Liver (tissue), 8 donors: ENCODE measurements at regions not wholly inside any gene's neighbourhood (a gene's known extent, or its start where the extent isn't known, plus 50 kb on each side); places are given as distances from the start of the nearest gene placed in this dataset.

ENCODE experiments used
- DNase-seq: peaks from one replicate; pipeline ENCODE4 v3.0.0-alpha.2; 2017; ENCODE audit warnings: low spot score
- H3K27ac ChIP-seq, 2 donors: one replicate each; pipeline ENCODE4 v1.7.0; 2013; ENCODE audit warnings: inconsistent platforms in 2 of 2, low read length in 2 of 2, control low read depth in 1 of 2, low read depth in 1 of 2, mild to moderate bottlenecking in 1 of 2
- H3K27me3 ChIP-seq, 4 donors: one replicate each; pipeline versions ENCODE4 v1.6.1 to v1.7.0; 2013; ENCODE audit warnings: low read length in 3 of 4, inconsistent platforms in 1 of 4, mild to moderate bottlenecking in 1 of 4, moderate library complexity in 1 of 4; ENCODE audit not compliant: control insufficient read depth in 4 of 4, insufficient read depth in 4 of 4
- H3K36me3 ChIP-seq, 4 donors: one replicate each; pipeline versions ENCODE4 v1.6.1 to v1.7.0; 2013; ENCODE audit warnings: low read length in 3 of 4, mild to moderate bottlenecking in 3 of 4, low read depth in 1 of 4, moderate library complexity in 1 of 4; ENCODE audit not compliant: control insufficient read depth in 4 of 4, insufficient read depth in 3 of 4
- H3K4me1 ChIP-seq, 4 donors: one replicate each; pipeline versions ENCODE4 v1.6.1 to v1.7.0; 2013; ENCODE audit warnings: low read length in 3 of 4, mild to moderate bottlenecking in 3 of 4, moderate library complexity in 1 of 4; ENCODE audit not compliant: control insufficient read depth in 4 of 4, insufficient read depth in 4 of 4
- H3K4me3 ChIP-seq, 3 donors: one replicate each; pipeline versions ENCODE4 v1.6.1 to v1.7.0; 2013; ENCODE audit warnings: low read length in 3 of 3, control low read depth in 1 of 3, low read depth in 1 of 3, mild to moderate bottlenecking in 1 of 3
- H3K9ac ChIP-seq, 2 donors: one replicate each; pipeline ENCODE4 v1.7.0; 2013; ENCODE audit warnings: low read length in 2 of 2, mild to moderate bottlenecking in 2 of 2, moderate library complexity in 2 of 2, control low read depth in 1 of 2, low read depth in 1 of 2
- H3K9me3 ChIP-seq, 4 donors: one replicate each; pipeline versions ENCODE4 v1.6.1 to v1.7.0; 2013; ENCODE audit warnings: low read length in 3 of 4; ENCODE audit not compliant: control insufficient read depth in 4 of 4
- ATF3 ChIP-seq: IDR thresholded peaks from 2 replicates; pipeline ENCODE4 v1.6.1; 2016; ENCODE audit warnings: antibody characterized with exemption
- CTCF ChIP-seq: fragments of 150-350 bp; IDR thresholded peaks from 2 replicates; pipeline ENCODE4 v1.5.1; 2017; ENCODE audit warnings: improper control_type of control experiment, low read depth, low read length; ENCODE audit not compliant: missing input control
- EGR1 ChIP-seq, 2 donors: IDR thresholded peaks; 2 replicates each; pipeline ENCODE4 v1.6.1; 2016 to 2018; ENCODE audit warnings: antibody characterized with exemption in 2 of 2, low read depth in 2 of 2
- FOXA1 ChIP-seq: IDR thresholded peaks from 2 replicates; pipeline ENCODE4 v1.6.1; 2016; ENCODE audit warnings: antibody characterized with exemption
- FOXA2 ChIP-seq: IDR thresholded peaks from 2 replicates; pipeline ENCODE4 v1.6.1; 2016; ENCODE audit warnings: antibody characterized with exemption
- GABPA ChIP-seq, 2 donors: IDR thresholded peaks in 1 of 2; conservative IDR thresholded peaks in 1 of 2; 2 replicates each; pipeline ENCODE4 v1.6.1; 2016; ENCODE audit warnings: antibody characterized with exemption in 2 of 2, mild to moderate bottlenecking in 1 of 2, moderate library complexity in 1 of 2
- HNF4A ChIP-seq, 2 donors: conservative IDR thresholded peaks; 2 replicates each; pipeline ENCODE4 v1.6.1; 2016; ENCODE audit warnings: antibody characterized with exemption in 2 of 2, mild to moderate bottlenecking in 2 of 2
- HNF4G ChIP-seq: IDR thresholded peaks from 2 replicates; pipeline ENCODE4 v1.6.1; 2016; ENCODE audit warnings: antibody characterized with exemption
- JUND ChIP-seq, 2 donors: IDR thresholded peaks; 2 replicates each; pipeline ENCODE4 v1.6.1; 2016; ENCODE audit warnings: antibody characterized with exemption in 2 of 2
- MAX ChIP-seq: IDR thresholded peaks from 2 replicates; pipeline ENCODE4 v1.6.1; 2016; ENCODE audit warnings: antibody characterized with exemption
- NR2F2 ChIP-seq: IDR thresholded peaks from 2 replicates; pipeline ENCODE4 v1.6.1; 2016; ENCODE audit warnings: antibody characterized with exemption
- RAD21 ChIP-seq, 2 donors: IDR thresholded peaks; 2 replicates each; pipeline ENCODE4 v1.6.1; 2016; ENCODE audit warnings: antibody characterized with exemption in 2 of 2, mild to moderate bottlenecking in 2 of 2
- REST ChIP-seq: IDR thresholded peaks from 2 replicates; pipeline ENCODE4 v1.6.1; 2016; ENCODE audit warnings: antibody characterized with exemption, mild to moderate bottlenecking
- RXRA ChIP-seq, 2 donors: IDR thresholded peaks; 2 replicates each; pipeline ENCODE4 v1.6.1; 2017 to 2018; ENCODE audit warnings: antibody characterized with exemption in 2 of 2, mild to moderate bottlenecking in 1 of 2
- SP1 ChIP-seq: IDR thresholded peaks from 2 replicates; pipeline ENCODE4 v1.6.1; 2018; ENCODE audit warnings: antibody characterized with exemption, mild to moderate bottlenecking
- TAF1 ChIP-seq: conservative IDR thresholded peaks from 2 replicates; pipeline ENCODE4 v1.6.1; 2016; ENCODE audit warnings: antibody characterized with exemption, mild to moderate bottlenecking
- YY1 ChIP-seq: IDR thresholded peaks from 2 replicates; pipeline ENCODE4 v1.6.1; 2016; ENCODE audit warnings: antibody characterized with exemption, mild to moderate bottlenecking
- ZBTB33 ChIP-seq: IDR thresholded peaks from 2 replicates; pipeline ENCODE4 v1.6.1; 2016; ENCODE audit warnings: antibody characterized with exemption
- WGBS: extraction: QIAGEN DNeasy Blood & Tissue Kit; methylation state at CpG from one replicate; pipeline ENCODE4 v1.1.7; 2013; 5-methylcytosine and 5-hydroxymethylcytosine counted together
- donor health status: healthy.
- donor health status: healthy.
- donor health status: healthy.
- donor health status: healthy.
- donor health status: healthy.

- no peak for TF ChIP-seq SP1
- no peak for TF ChIP-seq CTCF
- TF ChIP-seq GABPA (IDR thresholded peaks at IDR 0.05 in 1 of 2, conservative IDR thresholded peaks at IDR 0.05 in 1 of 2) = no peak
- no peak for TF ChIP-seq TAF1
- TF ChIP-seq HNF4G = no peak
- no peak for TF ChIP-seq YY1
- TF ChIP-seq REST = no peak
- TF ChIP-seq HNF4A (conservative IDR thresholded peaks at IDR 0.05) = no peak
- TF ChIP-seq FOXA1 = no peak
- no peak for TF ChIP-seq MAX
- TF ChIP-seq ATF3 = no peak
- TF ChIP-seq JUND (IDR thresholded peaks at IDR 0.05) = no peak
- no peak for TF ChIP-seq ZBTB33
- TF ChIP-seq FOXA2 = no peak
- TF ChIP-seq RAD21 (IDR thresholded peaks at IDR 0.05) = no peak
- Histone ChIP-seq H3K27ac (no peak overlapping the region), H3K9me3 (peaks cover 0 to 2% (median 0%) of the 10 kb centered on the region in 4 donors)
These were observed 109.8 kb upstream of the SNX2 start for GRCh38 chr5:122665051-122665450.

GRCh38 chr5:122668552-122668951 is 106.3 kb upstream of the SNX2 start:
- Histone ChIP-seq H3K4me1 (no peaks in the 10 kb centered on the region), H3K36me3 (no peaks in the 10 kb centered on the region), H3K27me3 (no peaks in the 10 kb centered on the region), H3K4me3 (no peak overlapping the region), H3K27ac (no peak overlapping the region), H3K9ac (no peak overlapping the region), H3K9me3 (no peaks in the 10 kb centered on the region)
- no peak for DNase-seq
- no peak for TF ChIP-seq HNF4A (conservative IDR thresholded peaks at IDR 0.05)
- TF ChIP-seq RXRA (IDR thresholded peaks at IDR 0.05) = no peak
- no peak for TF ChIP-seq NR2F2
- no peak for TF ChIP-seq GABPA (IDR thresholded peaks at IDR 0.05 in 1 of 2, conservative IDR thresholded peaks at IDR 0.05 in 1 of 2)
- TF ChIP-seq TAF1 = no peak
- TF ChIP-seq YY1 = no peak
- TF ChIP-seq RAD21 (IDR thresholded peaks at IDR 0.05) = no peak
- TF ChIP-seq ATF3 = no peak
- no peak for TF ChIP-seq ZBTB33
- no peak for TF ChIP-seq CTCF
- TF ChIP-seq FOXA1 = no peak
- no peak for TF ChIP-seq MAX
- no peak for TF ChIP-seq SP1
- TF ChIP-seq HNF4G = no peak
- no peak for TF ChIP-seq JUND (IDR thresholded peaks at IDR 0.05)
- no peak for TF ChIP-seq EGR1 (IDR thresholded peaks at IDR 0.05; ENCODE audit: low read depth in 2 of 2)
- TF ChIP-seq FOXA2 = no peak
- WGBS = 68% methylated on average over 2 of the region's 2 CpGs

More at GRCh38 chr5:122665051-122665450, 109.8 kb upstream of the SNX2 start:
- Histone ChIP-seq H3K4me3 (no peak overlapping the region), H3K4me1 (no peaks in the 10 kb centered on the region), H3K27me3 (no peaks in the 10 kb centered on the region), H3K36me3 (no peaks in the 10 kb centered on the region), H3K9ac (no peak overlapping the region)
- DNase-seq = no peak
